ENCODE measurements at regions not wholly inside any gene's neighbourhood (a gene's known extent, or its start where the extent isn't known, plus 50 kb on each side); places are given as distances from the start of the nearest gene placed in this dataset.
"Not testable (repeated sequence)": the region's sequence is repeated elsewhere in the genome, so short reads cannot be mapped to it uniquely, and the experiment has no call there.

GRCh38 chr1:213357403-213357802, 306.4 kb downstream of the RPS6KC1 start:
- H3K4me3 ChIP-seq (ENCODE audit: low read length) = no peak overlapping the region
- no peak for TF ChIP-seq CTCF (conservative IDR thresholded peaks at IDR 0.05; ENCODE audit: low read depth, low read length)
- no peak for DNase-seq (ENCODE audit: low read depth)

- DNase-seq (ENCODE audit: low read depth); H3K4me3 ChIP-seq (ENCODE audit: low read length): not testable (repeated sequence)
These were observed 307.3 kb downstream of the RPS6KC1 start for GRCh38 chr1:213358368-213358767.

- DNase-seq (ENCODE audit: low read depth) = no peak
- TF ChIP-seq CTCF (conservative IDR thresholded peaks at IDR 0.05; ENCODE audit: low read depth, low read length) = no peak
- no peak overlapping the region for H3K4me3 ChIP-seq (ENCODE audit: low read length)
These were observed 311.6 kb downstream of the RPS6KC1 start for GRCh38 chr1:213362598-213362997.

GRCh38 chr1:213366141-213366831, 315.2 kb downstream of the RPS6KC1 start:
- H3K4me3 ChIP-seq (ENCODE audit: low read length) = no peak overlapping the region

GRCh38 chr1:213369465-213369864, 318.4 kb downstream of the RPS6KC1 start:
- DNase-seq (ENCODE audit: low read depth) = peak; percentile 1
- no peak for TF ChIP-seq CTCF (conservative IDR thresholded peaks at IDR 0.05; ENCODE audit: low read depth, low read length)
- H3K4me3 ChIP-seq (ENCODE audit: low read length) = no peak overlapping the region

More at GRCh38 chr1:213366141-213366831, 315.2 kb downstream of the RPS6KC1 start:
- no peak for DNase-seq (ENCODE audit: low read depth)
- no peak for TF ChIP-seq CTCF (conservative IDR thresholded peaks at IDR 0.05; ENCODE audit: low read depth, low read length)

- TF ChIP-seq CTCF (conservative IDR thresholded peaks at IDR 0.05; ENCODE audit: low read depth, low read length) = no peak
- DNase-seq (ENCODE audit: low read depth) = no peak
- no peak overlapping the region for H3K4me3 ChIP-seq (ENCODE audit: low read length)
These were observed 319.5 kb downstream of the RPS6KC1 start for GRCh38 chr1:213370523-213370922.

- TF ChIP-seq CTCF (conservative IDR thresholded peaks at IDR 0.05; ENCODE audit: low read depth, low read length) = no peak
- no peak for DNase-seq (ENCODE audit: low read depth)
These were observed 320.4 kb downstream of the RPS6KC1 start for GRCh38 chr1:213371525-213371846.

More at GRCh38 chr1:213371525-213371846, 320.4 kb downstream of the RPS6KC1 start:
- no peak overlapping the region for H3K4me3 ChIP-seq (ENCODE audit: low read length)

Data from retinal pigment epithelial cell (primary cell).